NCI-H146 (cell line): ENCODE measurements at regions not wholly inside any gene's neighbourhood (a gene's known extent, or its start where the extent isn't known, plus 50 kb on each side); places are given as distances from the start of the nearest gene placed in this dataset.
A peak's percentile ranks its signal among the peaks of the same experiment; 100 is the strongest.
"Not testable (repeated sequence)": the region's sequence is repeated elsewhere in the genome, so short reads cannot be mapped to it uniquely, and the experiment has no call there.

Experiments
- DNase-seq: peaks from one replicate; lab custom pipeline; 2025; lab: John Stamatoyannopoulos, UW

- DNase-seq, result no peak
Observed at GRCh38 chr14:21825149-21825743, 151.6 kb upstream of the OR4E1 start.

GRCh38 chr14:21822109-21822508 lies 148.5 kb upstream of the OR4E1 start:
- DNase-seq, result no peak

- no peak for DNase-seq
Observed at GRCh38 chr14:21820631-21821030, 147.0 kb upstream of the OR4E1 start.

GRCh38 chr14:21819891-21820290 lies 146.3 kb upstream of the OR4E1 start:
- not testable (repeated sequence) for DNase-seq

GRCh38 chr14:21817010-21817409 lies 143.4 kb upstream of the OR4E1 start:
- not testable (repeated sequence) for DNase-seq

GRCh38 chr14:21807975-21808374 lies 134.4 kb upstream of the OR4E1 start:
- DNase-seq, result no peak

- DNase-seq, result no peak
Observed at GRCh38 chr14:21804981-21805380, 131.4 kb upstream of the OR4E1 start.

- DNase-seq, result no peak
Observed at GRCh38 chr14:21802441-21802840, 128.8 kb upstream of the OR4E1 start.

GRCh38 chr14:21796916-21797315 lies 123.3 kb upstream of the OR4E1 start:
- no peak for DNase-seq

GRCh38 chr14:21795456-21795855 lies 121.8 kb upstream of the OR4E1 start:
- DNase-seq, result no peak

- DNase-seq, result no peak
Observed at GRCh38 chr14:21791749-21792148, 118.1 kb upstream of the OR4E1 start.

- DNase-seq, result not testable (repeated sequence)
Observed at GRCh38 chr14:21788687-21789086, 115.1 kb upstream of the OR4E1 start.

- not testable (repeated sequence) for DNase-seq
Observed at GRCh38 chr14:21787242-21787641, 113.6 kb upstream of the OR4E1 start.

GRCh38 chr14:21781543-21781942 lies 107.9 kb upstream of the OR4E1 start:
- no peak for DNase-seq

- DNase-seq, result no peak
Observed at GRCh38 chr14:21780429-21781084, 106.9 kb upstream of the OR4E1 start.

- no peak for DNase-seq
Observed at GRCh38 chr14:21771671-21772070, 98.1 kb upstream of the OR4E1 start.

- DNase-seq, result no peak
Observed at GRCh38 chr14:21768875-21769257, 95.2 kb upstream of the OR4E1 start.

GRCh38 chr14:21768116-21768874 lies 94.7 kb upstream of the OR4E1 start:
- DNase-seq, result no peak

GRCh38 chr14:21760360-21760759 lies 86.7 kb upstream of the OR4E1 start:
- not testable (repeated sequence) for DNase-seq

GRCh38 chr14:21749306-21749868 lies 75.8 kb upstream of the OR4E1 start:
- no peak for DNase-seq

- peak; percentile 1 for DNase-seq
Observed at GRCh38 chr14:21748869-21749303, 75.3 kb upstream of the OR4E1 start.

- DNase-seq, result no peak
Observed at GRCh38 chr14:21735639-21736307, 62.2 kb upstream of the OR4E1 start.
